GM23338 (cell line): ENCODE measurements at regions not wholly inside any gene's neighbourhood (a gene's known extent, or its start where the extent isn't known, plus 50 kb on each side); places are given as distances from the start of the nearest gene placed in this dataset.

ENCODE experiments used
- ATAC-seq: fragments of 200-7000 bp; cut with Tn5 transposase; 3 replicates; pipeline ENCODE4 v1.9.1; 2020
- DNase-seq: peaks from one replicate; pipeline ENCODE4 v3.0.0-alpha.2; 2015; ENCODE audit warnings: low spot score
- H2AFZ ChIP-seq: fragments of 200-600 bp; sonication (generic); 2 replicates; pipeline ENCODE4 v1.8.0; 2016; ENCODE audit warnings: antibody characterized with exemption, mild to moderate bottlenecking, moderate library complexity
- H3F3A ChIP-seq: fragments of 200-600 bp; sonication (generic); replicated peaks from 2 replicates; pipeline ENCODE4 v1.8.0; 2017; ENCODE audit warnings: antibody characterized with exemption, mixed run types, low read depth
- H3K27ac ChIP-seq: fragments of 200-600 bp; sonication (generic); 2 replicates; pipeline ENCODE4 v1.6.1; 2016; ENCODE audit warnings: low read depth
- H3K27me3 ChIP-seq: fragments of 200-600 bp; sonication (generic); 2 replicates; pipeline ENCODE4 v1.8.0; 2016; ENCODE audit warnings: mild to moderate bottlenecking, mixed run types, moderate library complexity; ENCODE audit not compliant: insufficient read depth
- H3K36me3 ChIP-seq: fragments of 200-600 bp; sonication (generic); 2 replicates; pipeline ENCODE4 v1.8.0; 2016; ENCODE audit warnings: mild to moderate bottlenecking; ENCODE audit not compliant: insufficient read depth
- H3K4me1 ChIP-seq: fragments of 200-600 bp; sonication (generic); 2 replicates; pipeline ENCODE4 v1.8.0; 2016; ENCODE audit warnings: mild to moderate bottlenecking, moderate library complexity; ENCODE audit not compliant: insufficient read depth
- H3K4me2 ChIP-seq: fragments of 200-600 bp; sonication (generic); 2 replicates; pipeline ENCODE4 v1.7.1; 2017; ENCODE audit warnings: mixed run types
- H3K4me3 ChIP-seq: fragments of 200-600 bp; sonication (generic); 2 replicates; pipeline ENCODE4 v1.6.1; 2016; ENCODE audit warnings: mixed run types
- H3K79me2 ChIP-seq: fragments of 200-600 bp; sonication (generic); replicated peaks from 2 replicates; pipeline ENCODE4 v1.8.0; 2017; ENCODE audit warnings: mild to moderate bottlenecking; ENCODE audit not compliant: insufficient read depth
- H3K9me2 ChIP-seq: fragments of 200-600 bp; sonication (generic); 2 replicates; pipeline ENCODE4 v1.8.0; 2017; ENCODE audit not compliant: insufficient read depth
- H4K20me1 ChIP-seq: fragments of 200-600 bp; sonication (generic); replicated peaks from 2 replicates; pipeline ENCODE4 v1.8.0; 2017; ENCODE audit warnings: mild to moderate bottlenecking; ENCODE audit not compliant: insufficient read depth
- H3K27ac Mint-ChIP-seq: 2 replicates; pipeline ENCODE4 v1.8.0; 2020; ENCODE audit warnings: inconsistent platforms, mild to moderate bottlenecking, moderate library complexity, mixed read lengths
- H3K27me3 Mint-ChIP-seq: 3 replicates; pipeline ENCODE4 v1.8.0; 2022; ENCODE audit warnings: low read depth, mild to moderate bottlenecking, moderate library complexity, mixed read lengths, inconsistent platforms; ENCODE audit not compliant: insufficient read depth, poor library complexity
- H3K36me3 Mint-ChIP-seq: 3 replicates; pipeline ENCODE4 v1.8.0; 2021; ENCODE audit warnings: low read depth, mild to moderate bottlenecking, inconsistent platforms, moderate library complexity, mixed read lengths
- H3K4me1 Mint-ChIP-seq: 3 replicates; pipeline ENCODE4 v1.8.0; 2020; ENCODE audit warnings: mild to moderate bottlenecking, inconsistent platforms, mixed read lengths
- H3K4me3 Mint-ChIP-seq: 3 replicates; pipeline ENCODE4 v1.8.0; 2021; ENCODE audit warnings: moderate library complexity, mild to moderate bottlenecking, inconsistent platforms, mixed read lengths
- H3K9me3 Mint-ChIP-seq: 3 replicates; pipeline ENCODE4 v1.8.0; 2020; ENCODE audit warnings: moderate library complexity, mild to moderate bottlenecking, inconsistent platforms, mixed read lengths
- CREB1 ChIP-seq: fragments of 250-450 bp; sonication (Bioruptor Pico); IDR thresholded peaks from 2 replicates; pipeline ENCODE4 v1.5.0; 2020; ENCODE audit warnings: low read depth, mild to moderate bottlenecking, moderate library complexity
- EZH2phosphoT487 ChIP-seq: fragments of 200-600 bp; sonication (generic); IDR thresholded peaks from one replicate; pipeline ENCODE4 v1.8.1; 2018; ENCODE audit warnings: antibody characterized with exemption; ENCODE audit not compliant: unreplicated experiment
- JUNB ChIP-seq: IDR thresholded peaks from one replicate; pipeline ENCODE4 v1.6.1; 2016; ENCODE audit warnings: antibody characterized with exemption; ENCODE audit not compliant: unreplicated experiment
- NANOG ChIP-seq: IDR thresholded peaks from 2 replicates; pipeline ENCODE4 v1.6.1; 2016; ENCODE audit warnings: antibody characterized with exemption, borderline replicate concordance
- POLR2AphosphoS5 ChIP-seq: IDR thresholded peaks from 2 replicates; pipeline ENCODE4 v1.6.1; 2016; ENCODE audit warnings: antibody characterized with exemption, low read depth
- STAT1 ChIP-seq: IDR thresholded peaks from one replicate; pipeline ENCODE4 v1.6.1; 2016; ENCODE audit warnings: antibody characterized with exemption; ENCODE audit not compliant: unreplicated experiment
- ZNF114 ChIP-seq: fragments of 250-450 bp; sonication (Bioruptor Pico); IDR thresholded peaks from 2 replicates; pipeline ENCODE4 v1.5.0; 2020; ENCODE audit warnings: mild to moderate bottlenecking, moderate library complexity
- ZNF331 ChIP-seq: fragments of 250-450 bp; sonication (Bioruptor Pico); IDR thresholded peaks from 2 replicates; pipeline ENCODE4 v1.5.0; 2020; ENCODE audit warnings: low read depth, mild to moderate bottlenecking, moderate library complexity
- TF ChIP-seq, protein P1 (sequence below): IDR thresholded peaks from one replicate; pipeline ENCODE4 v1.6.1; 2018; ENCODE audit warnings: antibody characterized with exemption; ENCODE audit not compliant: unreplicated experiment
- TF ChIP-seq, protein P2 (sequence below): IDR thresholded peaks from 2 replicates; pipeline ENCODE4 v1.6.1; 2016; ENCODE audit warnings: antibody characterized with exemption
- TF ChIP-seq, protein P3 (sequence below): fragments of 250-450 bp; sonication (Bioruptor Pico); IDR thresholded peaks from 2 replicates; pipeline ENCODE4 v1.5.0; 2020; ENCODE audit warnings: mild to moderate bottlenecking, moderate library complexity

DNA sequence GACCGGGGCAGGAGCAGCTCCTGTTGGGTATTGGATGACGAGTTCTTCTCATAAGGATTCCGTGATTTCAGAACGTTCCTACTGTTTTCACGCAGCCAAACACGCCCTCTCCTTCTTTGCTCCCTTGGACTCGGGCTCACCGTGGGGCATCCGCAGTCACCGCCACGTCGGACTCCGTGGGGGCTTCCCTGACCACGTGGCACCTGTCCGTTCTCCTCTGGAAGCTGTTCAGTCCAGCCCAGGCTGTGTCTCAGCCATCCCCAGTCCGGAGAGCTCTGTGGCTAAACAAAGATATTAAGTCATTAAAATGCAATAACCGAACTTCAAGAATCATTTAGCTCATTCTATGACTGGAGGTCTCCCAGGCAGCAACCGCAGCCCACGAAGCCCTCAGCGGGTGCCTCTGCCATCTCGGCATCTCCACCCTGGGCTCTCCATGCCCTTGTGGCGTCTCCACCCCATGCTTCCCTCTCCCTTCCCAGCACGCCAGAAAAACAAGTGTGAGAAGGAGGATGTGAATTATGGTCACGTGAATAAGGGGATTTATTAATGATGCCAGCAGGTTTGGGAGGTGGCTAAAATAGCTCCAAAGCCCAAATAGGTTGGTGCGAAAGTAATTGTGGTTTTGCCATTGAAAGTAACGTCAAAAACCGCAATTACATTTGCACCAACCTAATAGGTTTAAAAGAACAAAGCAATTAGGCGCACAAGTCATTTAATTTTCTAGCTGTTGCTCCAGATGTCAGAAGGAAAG is 224.6 kb upstream of the PPP2R2D start (continued):
- TF ChIP-seq JUNB, result no peak
- no peak for TF ChIP-seq POLR2AphosphoS5
- TF ChIP-seq, protein P1, sequence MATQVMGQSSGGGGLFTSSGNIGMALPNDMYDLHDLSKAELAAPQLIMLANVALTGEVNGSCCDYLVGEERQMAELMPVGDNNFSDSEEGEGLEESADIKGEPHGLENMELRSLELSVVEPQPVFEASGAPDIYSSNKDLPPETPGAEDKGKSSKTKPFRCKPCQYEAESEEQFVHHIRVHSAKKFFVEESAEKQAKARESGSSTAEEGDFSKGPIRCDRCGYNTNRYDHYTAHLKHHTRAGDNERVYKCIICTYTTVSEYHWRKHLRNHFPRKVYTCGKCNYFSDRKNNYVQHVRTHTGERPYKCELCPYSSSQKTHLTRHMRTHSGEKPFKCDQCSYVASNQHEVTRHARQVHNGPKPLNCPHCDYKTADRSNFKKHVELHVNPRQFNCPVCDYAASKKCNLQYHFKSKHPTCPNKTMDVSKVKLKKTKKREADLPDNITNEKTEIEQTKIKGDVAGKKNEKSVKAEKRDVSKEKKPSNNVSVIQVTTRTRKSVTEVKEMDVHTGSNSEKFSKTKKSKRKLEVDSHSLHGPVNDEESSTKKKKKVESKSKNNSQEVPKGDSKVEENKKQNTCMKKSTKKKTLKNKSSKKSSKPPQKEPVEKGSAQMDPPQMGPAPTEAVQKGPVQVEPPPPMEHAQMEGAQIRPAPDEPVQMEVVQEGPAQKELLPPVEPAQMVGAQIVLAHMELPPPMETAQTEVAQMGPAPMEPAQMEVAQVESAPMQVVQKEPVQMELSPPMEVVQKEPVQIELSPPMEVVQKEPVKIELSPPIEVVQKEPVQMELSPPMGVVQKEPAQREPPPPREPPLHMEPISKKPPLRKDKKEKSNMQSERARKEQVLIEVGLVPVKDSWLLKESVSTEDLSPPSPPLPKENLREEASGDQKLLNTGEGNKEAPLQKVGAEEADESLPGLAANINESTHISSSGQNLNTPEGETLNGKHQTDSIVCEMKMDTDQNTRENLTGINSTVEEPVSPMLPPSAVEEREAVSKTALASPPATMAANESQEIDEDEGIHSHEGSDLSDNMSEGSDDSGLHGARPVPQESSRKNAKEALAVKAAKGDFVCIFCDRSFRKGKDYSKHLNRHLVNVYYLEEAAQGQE, result no peak
- TF ChIP-seq NANOG, result no peak
- TF ChIP-seq ZNF114 (CRISPR knock-in tag), result no peak
- TF ChIP-seq EZH2phosphoT487, result no peak
- TF ChIP-seq, protein P2, sequence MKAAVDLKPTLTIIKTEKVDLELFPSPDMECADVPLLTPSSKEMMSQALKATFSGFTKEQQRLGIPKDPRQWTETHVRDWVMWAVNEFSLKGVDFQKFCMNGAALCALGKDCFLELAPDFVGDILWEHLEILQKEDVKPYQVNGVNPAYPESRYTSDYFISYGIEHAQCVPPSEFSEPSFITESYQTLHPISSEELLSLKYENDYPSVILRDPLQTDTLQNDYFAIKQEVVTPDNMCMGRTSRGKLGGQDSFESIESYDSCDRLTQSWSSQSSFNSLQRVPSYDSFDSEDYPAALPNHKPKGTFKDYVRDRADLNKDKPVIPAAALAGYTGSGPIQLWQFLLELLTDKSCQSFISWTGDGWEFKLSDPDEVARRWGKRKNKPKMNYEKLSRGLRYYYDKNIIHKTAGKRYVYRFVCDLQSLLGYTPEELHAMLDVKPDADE, result no peak

DNA sequence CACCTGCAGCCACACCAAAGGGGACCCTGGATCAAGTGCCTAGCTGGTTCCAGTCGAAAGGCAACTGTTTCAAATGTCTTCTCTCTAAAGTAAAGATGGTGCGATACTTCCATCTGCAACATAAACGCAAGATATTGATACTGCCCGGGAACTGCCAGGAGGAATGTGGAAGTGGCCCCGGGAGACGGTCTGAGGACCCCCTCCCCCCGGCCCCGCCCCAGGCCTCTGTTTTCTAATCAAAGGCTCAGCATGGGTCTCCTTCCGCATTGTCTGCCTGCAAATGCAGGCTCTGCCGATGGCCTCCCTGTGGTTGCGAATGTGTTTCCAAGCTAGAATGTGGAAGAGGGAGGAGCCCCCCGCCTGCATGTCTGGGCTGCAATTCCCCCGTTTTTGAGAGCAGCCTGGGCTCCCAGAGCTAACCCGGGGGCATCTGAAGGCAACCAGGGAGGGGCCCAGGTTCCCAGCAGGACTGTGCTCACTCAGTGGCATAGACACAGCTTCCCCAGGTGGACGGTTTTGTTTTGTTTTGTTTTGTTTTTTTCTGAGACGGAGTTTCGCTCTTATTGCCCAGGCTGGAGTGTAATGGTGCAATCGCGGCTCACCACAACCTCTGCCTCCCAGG is 223.9 kb upstream of the PPP2R2D start:
- peaks cover 12% of the 10 kb centered on the region for H3K36me3 Mint-ChIP-seq
- peaks cover 29% of the 10 kb centered on the region for H3K4me1 ChIP-seq
- 0 out of 2 replicates have a peak, but pooled peaks cover 7% of the 10 kb centered on the region for H3F3A ChIP-seq
- H4K20me1 ChIP-seq, result no peaks in the 10 kb centered on the region
- peaks cover 11% of the 10 kb centered on the region for H3K9me2 ChIP-seq
- peak overlapping the region; percentile 42 for H3K4me3 ChIP-seq
- H3K9me3 Mint-ChIP-seq, result peaks cover 11% of the 10 kb centered on the region
- H3K27me3 Mint-ChIP-seq, result peaks cover 19% of the 10 kb centered on the region
- H3K27me3 ChIP-seq, result no peaks in the 10 kb centered on the region
- peak overlapping the region; percentile 94 for H3K27ac ChIP-seq
- H2AFZ ChIP-seq, result peak overlapping the region; percentile 21; the same call in 1 of the 2 replicates
- peaks cover 27% of the 10 kb centered on the region for H3K4me1 Mint-ChIP-seq
- no peaks in the 10 kb centered on the region for H3K36me3 ChIP-seq
- H3K4me3 Mint-ChIP-seq, result peak overlapping the region; percentile 53
- peak overlapping the region; percentile 96 for H3K27ac Mint-ChIP-seq
- H3K4me2 ChIP-seq, result peak overlapping the region; percentile 71
- DNase-seq, result peak; percentile 93
- no peaks in the 10 kb centered on the region for H3K79me2 ChIP-seq
- peak; percentile 89 for ATAC-seq
- no peak for TF ChIP-seq NANOG
- TF ChIP-seq, protein P2, result no peak
- no peak for TF ChIP-seq ZNF114 (CRISPR knock-in tag)
- TF ChIP-seq, protein P3, sequence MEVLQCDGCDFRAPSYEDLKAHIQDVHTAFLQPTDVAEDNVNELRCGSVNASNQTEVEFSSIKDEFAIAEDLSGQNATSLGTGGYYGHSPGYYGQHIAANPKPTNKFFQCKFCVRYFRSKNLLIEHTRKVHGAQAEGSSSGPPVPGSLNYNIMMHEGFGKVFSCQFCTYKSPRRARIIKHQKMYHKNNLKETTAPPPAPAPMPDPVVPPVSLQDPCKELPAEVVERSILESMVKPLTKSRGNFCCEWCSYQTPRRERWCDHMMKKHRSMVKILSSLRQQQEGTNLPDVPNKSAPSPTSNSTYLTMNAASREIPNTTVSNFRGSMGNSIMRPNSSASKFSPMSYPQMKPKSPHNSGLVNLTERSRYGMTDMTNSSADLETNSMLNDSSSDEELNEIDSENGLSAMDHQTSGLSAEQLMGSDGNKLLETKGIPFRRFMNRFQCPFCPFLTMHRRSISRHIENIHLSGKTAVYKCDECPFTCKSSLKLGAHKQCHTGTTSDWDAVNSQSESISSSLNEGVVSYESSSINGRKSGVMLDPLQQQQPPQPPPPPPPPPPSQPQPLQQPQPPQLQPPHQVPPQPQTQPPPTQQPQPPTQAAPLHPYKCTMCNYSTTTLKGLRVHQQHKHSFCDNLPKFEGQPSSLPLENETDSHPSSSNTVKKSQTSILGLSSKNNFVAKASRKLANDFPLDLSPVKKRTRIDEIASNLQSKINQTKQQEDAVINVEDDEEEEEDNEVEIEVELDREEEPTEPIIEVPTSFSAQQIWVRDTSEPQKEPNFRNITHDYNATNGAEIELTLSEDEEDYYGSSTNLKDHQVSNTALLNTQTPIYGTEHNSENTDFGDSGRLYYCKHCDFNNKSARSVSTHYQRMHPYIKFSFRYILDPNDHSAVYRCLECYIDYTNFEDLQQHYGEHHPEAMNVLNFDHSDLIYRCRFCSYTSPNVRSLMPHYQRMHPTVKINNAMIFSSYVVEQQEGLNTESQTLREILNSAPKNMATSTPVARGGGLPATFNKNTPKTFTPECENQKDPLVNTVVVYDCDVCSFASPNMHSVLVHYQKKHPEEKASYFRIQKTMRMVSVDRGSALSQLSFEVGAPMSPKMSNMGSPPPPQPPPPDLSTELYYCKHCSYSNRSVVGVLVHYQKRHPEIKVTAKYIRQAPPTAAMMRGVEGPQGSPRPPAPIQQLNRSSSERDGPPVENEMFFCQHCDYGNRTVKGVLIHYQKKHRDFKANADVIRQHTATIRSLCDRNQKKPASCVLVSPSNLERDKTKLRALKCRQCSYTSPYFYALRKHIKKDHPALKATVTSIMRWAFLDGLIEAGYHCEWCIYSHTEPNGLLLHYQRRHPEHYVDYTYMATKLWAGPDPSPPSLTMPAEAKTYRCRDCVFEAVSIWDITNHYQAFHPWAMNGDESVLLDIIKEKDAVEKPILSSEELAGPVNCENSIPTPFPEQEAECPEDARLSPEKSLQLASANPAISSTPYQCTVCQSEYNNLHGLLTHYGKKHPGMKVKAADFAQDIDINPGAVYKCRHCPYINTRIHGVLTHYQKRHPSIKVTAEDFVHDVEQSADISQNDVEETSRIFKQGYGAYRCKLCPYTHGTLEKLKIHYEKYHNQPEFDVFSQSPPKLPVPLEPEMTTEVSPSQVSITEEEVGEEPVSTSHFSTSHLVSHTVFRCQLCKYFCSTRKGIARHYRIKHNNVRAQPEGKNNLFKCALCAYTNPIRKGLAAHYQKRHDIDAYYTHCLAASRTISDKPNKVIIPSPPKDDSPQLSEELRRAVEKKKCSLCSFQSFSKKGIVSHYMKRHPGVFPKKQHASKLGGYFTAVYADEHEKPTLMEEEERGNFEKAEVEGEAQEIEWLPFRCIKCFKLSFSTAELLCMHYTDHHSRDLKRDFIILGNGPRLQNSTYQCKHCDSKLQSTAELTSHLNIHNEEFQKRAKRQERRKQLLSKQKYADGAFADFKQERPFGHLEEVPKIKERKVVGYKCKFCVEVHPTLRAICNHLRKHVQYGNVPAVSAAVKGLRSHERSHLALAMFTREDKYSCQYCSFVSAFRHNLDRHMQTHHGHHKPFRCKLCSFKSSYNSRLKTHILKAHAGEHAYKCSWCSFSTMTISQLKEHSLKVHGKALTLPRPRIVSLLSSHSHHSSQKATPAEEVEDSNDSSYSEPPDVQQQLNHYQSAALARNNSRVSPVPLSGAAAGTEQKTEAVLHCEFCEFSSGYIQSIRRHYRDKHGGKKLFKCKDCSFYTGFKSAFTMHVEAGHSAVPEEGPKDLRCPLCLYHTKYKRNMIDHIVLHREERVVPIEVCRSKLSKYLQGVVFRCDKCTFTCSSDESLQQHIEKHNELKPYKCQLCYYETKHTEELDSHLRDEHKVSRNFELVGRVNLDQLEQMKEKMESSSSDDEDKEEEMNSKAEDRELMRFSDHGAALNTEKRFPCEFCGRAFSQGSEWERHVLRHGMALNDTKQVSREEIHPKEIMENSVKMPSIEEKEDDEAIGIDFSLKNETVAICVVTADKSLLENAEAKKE (CRISPR knock-in tag), result no peak
- no peak for TF ChIP-seq JUNB
- TF ChIP-seq EZH2phosphoT487, result no peak
- TF ChIP-seq CREB1 (CRISPR knock-in tag), result no peak
- TF ChIP-seq ZNF331 (CRISPR knock-in tag), result no peak
- TF ChIP-seq POLR2AphosphoS5, result no peak
- TF ChIP-seq STAT1, result no peak
